Peyer's patch (tissue), 4 donors: ENCODE measurements at regions not wholly inside any gene's neighbourhood (a gene's known extent, or its start where the extent isn't known, plus 50 kb on each side); places are given as distances from the start of the nearest gene placed in this dataset.

Source experiments
- CTCF ChIP-seq, 6 experiments: fragments of 450-650 bp in 4 of 6; fragments of 200-600 bp in 2 of 6; sonication (generic) in 1 of 6; IDR thresholded peaks; one replicate each; pipeline ENCODE4 v1.5.1; 2017 to 2019; ENCODE audit warnings: antibody characterized with exemption in 6 of 6, mild to moderate bottlenecking in 3 of 6, moderate library complexity in 1 of 6
- POLR2A ChIP-seq, 2 donors: fragments of 450-650 bp; IDR thresholded peaks; one replicate each; pipeline ENCODE4 v1.5.1; 2017; ENCODE audit warnings: antibody characterized with exemption in 2 of 2, mild to moderate bottlenecking in 2 of 2, moderate library complexity in 2 of 2

DNA sequence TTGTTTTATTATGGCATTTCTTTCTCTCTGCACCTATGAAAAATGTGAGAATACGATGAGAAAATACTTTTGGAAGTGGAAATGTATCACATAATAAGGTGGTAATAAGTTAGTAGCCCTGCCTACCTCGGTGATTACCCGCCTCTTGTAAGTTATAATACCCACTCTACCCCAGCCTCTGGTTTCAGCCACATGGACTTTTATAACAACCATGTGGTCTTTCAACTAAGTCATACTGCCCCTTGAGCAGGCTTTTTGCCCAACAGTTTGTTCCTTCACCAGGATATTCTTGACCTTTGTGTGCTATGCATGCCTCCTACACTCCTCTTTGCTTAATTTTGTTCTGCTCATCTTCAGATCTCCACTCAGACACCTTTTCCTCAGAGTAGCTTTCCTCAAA is 470.6 kb upstream of the ZWINT start:
- TF ChIP-seq CTCF (IDR thresholded peaks at IDR 0.05) = no peak
- no peak for TF ChIP-seq POLR2A (IDR thresholded peaks at IDR 0.05)
